Fibroblast of lung (primary cell): ENCODE measurements at regions not wholly inside any gene's neighbourhood (a gene's known extent, or its start where the extent isn't known, plus 50 kb on each side); places are given as distances from the start of the nearest gene placed in this dataset.

Experiments used
- CTCF ChIP-seq, 2 donors: IDR thresholded peaks in 1 of 2; conservative IDR thresholded peaks in 1 of 2; 1 replicate in 1 of 2; 2 replicates in 1 of 2; pipeline ENCODE4 v1.5.1; 2011 to 2012; ENCODE audit warnings: low read length in 2 of 2, control low read depth in 1 of 2, inconsistent platforms in 1 of 2, low read depth in 1 of 2, mild to moderate bottlenecking in 1 of 2
- EZH2 ChIP-seq: IDR thresholded peaks from 2 replicates; pipeline ENCODE4 v1.5.1; 2012; ENCODE audit warnings: low read length, control low read depth, mild to moderate bottlenecking; ENCODE audit errors: missing control alignments

GRCh38 chr10:133015816-133016462 lies 71.8 kb upstream of the ADGRA1 start:
- TF ChIP-seq CTCF (conservative IDR thresholded peaks at IDR 0.05 in 1 of 2, IDR thresholded peaks at IDR 0.05 in 1 of 2; ENCODE audit: low read depth in 1 of 2, low read length in 2 of 2) (no peak), EZH2 (no peak)
